Breast epithelium (tissue), 4 donors: ENCODE measurements at regions not wholly inside any gene's neighbourhood (a gene's known extent, or its start where the extent isn't known, plus 50 kb on each side); places are given as distances from the start of the nearest gene placed in this dataset.
"Not testable (repeated sequence)": the region's sequence is repeated elsewhere in the genome, so short reads cannot be mapped to it uniquely, and the experiment has no call there.

Experiments used
- DNase-seq, 2 donors: peaks; one replicate each; pipeline ENCODE4 v3.0.0-alpha.2; 2019; ENCODE audit warnings: low spot score in 2 of 2
- H3K27ac ChIP-seq, 2 donors: fragments of 200-600 bp; sonication (generic) in 1 of 2; one replicate each; pipeline ENCODE4 v1.5.1; 2016 to 2019; ENCODE audit warnings: mild to moderate bottlenecking in 1 of 2
- H3K27me3 ChIP-seq, 2 donors: fragments of 200-600 bp; sonication (generic) in 1 of 2; one replicate each; pipeline versions ENCODE4 v1.5.1 to v1.6.0; 2017 to 2019; ENCODE audit warnings: control low read depth in 1 of 2, mild to moderate bottlenecking in 1 of 2
- H3K36me3 ChIP-seq: fragments of 200-600 bp; one replicate; pipeline ENCODE4 v1.5.1; 2019
- H3K4me1 ChIP-seq, 2 donors: fragments of 200-600 bp; sonication (generic); one replicate each; pipeline ENCODE4 v1.5.1; 2016 to 2019; ENCODE audit warnings: control low read depth in 1 of 2
- H3K4me3 ChIP-seq, 3 donors: fragments of 200-600 bp; sonication (generic); 1 replicate in 2 of 3; 2 replicates in 1 of 3; pipeline ENCODE4 v1.5.1; 2016 to 2019; ENCODE audit warnings: mild to moderate bottlenecking in 3 of 3, moderate library complexity in 2 of 3
- H3K9me3 ChIP-seq, 2 donors: fragments of 200-600 bp; sonication (generic) in 1 of 2; one replicate each; pipeline ENCODE4 v1.5.1; 2016 to 2019; ENCODE audit warnings: control low read depth in 1 of 2
- CTCF ChIP-seq, 3 donors: fragments of 450-650 bp; IDR thresholded peaks; one replicate each; pipeline ENCODE4 v1.5.1; 2016 to 2017; ENCODE audit warnings: antibody characterized with exemption in 3 of 3, mild to moderate bottlenecking in 3 of 3, moderate library complexity in 3 of 3
- POLR2A ChIP-seq: fragments of 450-650 bp; IDR thresholded peaks from one replicate; pipeline ENCODE4 v1.6.1; 2016; ENCODE audit warnings: antibody characterized with exemption, mild to moderate bottlenecking, moderate library complexity
- POLR2AphosphoS5 ChIP-seq, 3 donors: sonication (generic); formaldehyde crosslinking; IDR thresholded peaks; one replicate each; pipeline ENCODE4 v1.6.1; 2017; ENCODE audit warnings: antibody characterized with exemption in 3 of 3
- intact Hi-C: fragments of 100-400 bp; cut with DNase I; formaldehyde crosslinking; loops from one replicate; pipeline ENCODE4 v1.15.1; 2023; ENCODE audit warnings: low total_unique reads

- intact Hi-C loops = no loop called here
Observed at GRCh38 chr11:90635151-90635550, 412.3 kb upstream of the CHORDC1 start.

DNA sequence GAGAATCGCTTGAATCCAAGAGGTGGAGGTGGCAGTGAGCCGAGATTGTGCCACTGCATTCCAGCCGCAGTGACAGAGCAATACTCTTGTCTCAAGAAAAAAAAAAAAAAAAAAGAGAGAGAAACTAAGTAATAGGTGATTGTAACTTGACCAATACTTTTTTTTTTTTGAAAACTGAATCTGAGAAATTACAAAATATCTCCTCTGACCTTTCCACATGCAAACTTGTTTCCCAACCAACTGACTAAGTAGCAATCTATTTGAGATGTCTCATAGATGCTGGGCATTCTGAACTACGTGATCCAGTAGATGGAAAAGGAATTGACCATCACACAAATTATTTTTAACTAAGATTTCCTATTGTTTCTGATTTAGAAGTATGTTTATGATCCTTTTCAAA lies 407.3 kb upstream of the CHORDC1 start:
- H3K27me3 ChIP-seq = no peaks in the 10 kb centered on the region

More at GRCh38 chr11:90635151-90635550, 412.3 kb upstream of the CHORDC1 start:
- H3K27me3 ChIP-seq = no peaks in the 10 kb centered on the region
- no peaks in the 10 kb centered on the region for H3K4me1 ChIP-seq
- no peak for DNase-seq
- H3K9me3 ChIP-seq = no peaks in the 10 kb centered on the region
- H3K4me3 ChIP-seq = no peak overlapping the region
- no peak overlapping the region for H3K27ac ChIP-seq
- no peaks in the 10 kb centered on the region for H3K36me3 ChIP-seq
- TF ChIP-seq CTCF (IDR thresholded peaks at IDR 0.05) (no peak), POLR2A (no peak), POLR2AphosphoS5 (IDR thresholded peaks at IDR 0.05) (no peak)

GRCh38 chr11:90629229-90629806 lies 406.5 kb upstream of the CHORDC1 start:
- Histone ChIP-seq H3K27me3 (no peaks in the 10 kb centered on the region), H3K4me3 (no peak overlapping the region), H3K27ac (no peak overlapping the region), H3K9me3 (no peaks in the 10 kb centered on the region), H3K4me1 (no peaks in the 10 kb centered on the region), H3K36me3 (no peaks in the 10 kb centered on the region)
- DNase-seq = no peak
- TF ChIP-seq CTCF (IDR thresholded peaks at IDR 0.05) = no peak
- no peak for TF ChIP-seq POLR2A
- no peak for TF ChIP-seq POLR2AphosphoS5 (IDR thresholded peaks at IDR 0.05)
- intact Hi-C loops = no loop called here

More for the DNA sequence above, 407.3 kb upstream of the CHORDC1 start:
- Histone ChIP-seq H3K9me3 (no peaks in the 10 kb centered on the region), H3K36me3 (no peaks in the 10 kb centered on the region), H3K4me3 (no peak overlapping the region), H3K27ac (no peak overlapping the region), H3K4me1 (no peaks in the 10 kb centered on the region)
- DNase-seq = no peak
- TF ChIP-seq POLR2AphosphoS5 (IDR thresholded peaks at IDR 0.05) (no peak), CTCF (IDR thresholded peaks at IDR 0.05) (no peak), POLR2A (no peak)
- intact Hi-C loops = no loop called here

DNA sequence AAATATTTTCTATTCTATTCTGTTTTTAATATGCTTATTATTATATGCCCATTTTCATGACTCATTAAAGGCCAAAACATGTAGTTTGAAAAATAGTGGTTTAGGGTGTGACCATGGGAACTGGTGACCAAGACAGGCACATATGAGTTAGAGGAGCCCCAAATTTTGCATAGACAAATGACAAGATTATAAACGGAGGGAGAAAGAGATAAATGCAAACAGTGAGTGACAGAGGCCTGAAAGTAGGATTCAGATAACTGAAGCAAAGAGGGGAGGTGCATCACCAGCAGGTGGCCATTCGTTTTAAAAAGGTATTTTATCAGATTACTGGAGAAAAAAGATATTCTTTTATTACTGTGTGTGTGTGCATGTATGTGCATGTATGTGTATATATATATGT lies 391.5 kb upstream of the CHORDC1 start:
- H3K9me3 ChIP-seq = no peaks in the 10 kb centered on the region
- intact Hi-C loops = no loop called here
- TF ChIP-seq CTCF (IDR thresholded peaks at IDR 0.05) (no peak), POLR2A (no peak), POLR2AphosphoS5 (IDR thresholded peaks at IDR 0.05) (no peak)
- H3K4me3 ChIP-seq = no peak overlapping the region
- no peaks in the 10 kb centered on the region for H3K36me3 ChIP-seq
- no peak overlapping the region for H3K27ac ChIP-seq
- no peaks in the 10 kb centered on the region for H3K27me3 ChIP-seq
- no peaks in the 10 kb centered on the region for H3K4me1 ChIP-seq
- DNase-seq = no peak

DNA sequence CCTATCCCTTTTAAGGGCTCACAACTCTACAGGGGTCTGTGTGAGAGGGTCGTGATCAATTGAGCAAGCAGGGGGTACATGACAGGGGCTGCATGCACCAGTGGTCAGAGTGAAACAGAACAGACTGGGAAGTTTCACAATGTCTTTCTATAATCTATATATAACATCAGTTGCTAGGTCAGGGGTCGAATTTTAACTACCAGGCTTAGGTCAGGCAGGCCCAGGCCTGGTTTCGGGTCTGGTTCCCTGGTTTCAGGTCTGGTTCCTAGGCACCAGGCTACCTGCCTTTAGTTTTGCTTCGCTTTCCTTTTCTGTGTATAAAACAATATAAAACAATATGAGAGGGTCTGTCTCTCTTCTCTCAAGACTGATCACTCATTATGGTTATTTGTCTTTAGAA lies 390.2 kb upstream of the CHORDC1 start:
- H3K27ac ChIP-seq, H3K9me3 ChIP-seq, intact Hi-C loops, DNase-seq, H3K4me1 ChIP-seq, H3K36me3 ChIP-seq, H3K4me3 ChIP-seq, H3K27me3 ChIP-seq: not testable (repeated sequence)

DNA sequence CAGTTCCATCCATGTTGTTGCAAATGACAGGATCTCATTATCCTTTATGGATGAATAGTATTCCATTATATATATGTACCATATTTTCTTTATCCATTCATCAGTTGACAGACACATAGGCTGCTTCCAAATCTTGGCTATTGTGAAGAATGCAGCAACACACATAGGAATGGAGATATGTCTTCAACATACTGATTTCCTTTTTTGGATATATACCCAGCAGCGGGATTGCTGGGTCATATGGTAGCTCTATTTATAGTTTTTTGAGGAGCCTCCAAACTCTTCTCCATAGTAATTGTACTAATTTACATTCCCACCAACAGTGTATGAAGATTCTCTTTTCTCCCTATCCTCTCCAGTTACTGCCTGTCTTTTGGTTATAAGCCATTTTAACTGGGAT lies 383.9 kb upstream of the CHORDC1 start:
- Histone ChIP-seq H3K4me3 (no peak overlapping the region), H3K36me3 (no peaks in the 10 kb centered on the region), H3K27me3 (no peaks in the 10 kb centered on the region), H3K4me1 (no peaks in the 10 kb centered on the region), H3K9me3 (no peaks in the 10 kb centered on the region), H3K27ac (no peak overlapping the region)
- intact Hi-C loops = no loop called here
- DNase-seq = no peak
- no peak for TF ChIP-seq POLR2A
- no peak for TF ChIP-seq POLR2AphosphoS5 (IDR thresholded peaks at IDR 0.05)
- TF ChIP-seq CTCF (IDR thresholded peaks at IDR 0.05) = no peak
